Upper lobe of left lung (tissue), 6 donors: ENCODE measurements at regions not wholly inside any gene's neighbourhood (a gene's known extent, or its start where the extent isn't known, plus 50 kb on each side); places are given as distances from the start of the nearest gene placed in this dataset.

Experiments
- ATAC-seq, 2 donors: fragments of 200-7000 bp; cut with Tn5 transposase; one replicate each; pipeline ENCODE4 v1.9.1; 2022; ENCODE audit warnings: mild to moderate bottlenecking in 2 of 2, moderate library complexity in 2 of 2; ENCODE audit not compliant: low FRiP score in 2 of 2
- DNase-seq, 2 donors: peaks; one replicate each; pipeline ENCODE4 v3.0.0-alpha.2; 2019 to 2020
- H3K27ac ChIP-seq, 4 donors: fragments of 200-600 bp; sonication (generic); one replicate each; pipeline ENCODE4 v1.5.1; 2016 to 2019
- H3K27me3 ChIP-seq, 4 donors: fragments of 200-600 bp; sonication (generic); one replicate each; pipeline ENCODE4 v1.5.1; 2017 to 2019
- H3K36me3 ChIP-seq, 4 donors: fragments of 200-600 bp; sonication (generic); one replicate each; pipeline ENCODE4 v1.5.1; 2016 to 2019
- H3K4me1 ChIP-seq, 4 donors: fragments of 200-600 bp; sonication (generic); one replicate each; pipeline ENCODE4 v1.5.1; 2018 to 2019
- H3K4me3 ChIP-seq, 4 donors: fragments of 200-600 bp; sonication (generic); one replicate each; pipeline ENCODE4 v1.5.1; 2017 to 2019; ENCODE audit warnings: mild to moderate bottlenecking in 2 of 4, moderate library complexity in 1 of 4
- H3K9me3 ChIP-seq, 4 donors: fragments of 200-600 bp; sonication (generic); one replicate each; pipeline ENCODE4 v1.5.1; 2018 to 2019
- EP300 ChIP-seq, 4 donors: sonication (generic); formaldehyde crosslinking; IDR thresholded peaks; one replicate each; pipeline ENCODE4 v1.5.1; 2017; ENCODE audit warnings: antibody characterized with exemption in 4 of 4, control low read depth in 2 of 4
- POLR2A ChIP-seq, 4 donors: fragments of 450-650 bp; IDR thresholded peaks; one replicate each; pipeline ENCODE4 v1.5.1; 2016 to 2017; ENCODE audit warnings: antibody characterized with exemption in 4 of 4, mild to moderate bottlenecking in 2 of 4
- POLR2AphosphoS5 ChIP-seq, 2 donors: sonication (generic); formaldehyde crosslinking; IDR thresholded peaks; one replicate each; pipeline ENCODE4 v1.5.1; 2017; ENCODE audit warnings: antibody characterized with exemption in 2 of 2
- WGBS, 2 donors: methylation state at CpG; one replicate each; pipeline ENCODE4 v1.1.5; 2017 to 2018; 5-methylcytosine and 5-hydroxymethylcytosine counted together
- small RNA-seq, 4 donors: library from RNA; depleted of rRNA; stranded (forward); fragments of <200 nt; gene quantifications; one replicate each; pipeline ENCODE3, GENCODE V24; 2016
- TF ChIP-seq, protein P1 (sequence below), 6 experiments: fragments of 450-650 bp in 4 of 6; fragments of 200-600 bp in 2 of 6; sonication (generic) in 2 of 6; IDR thresholded peaks; one replicate each; pipeline ENCODE4 v1.5.1; 2016 to 2019; ENCODE audit warnings: antibody characterized with exemption in 6 of 6
- donor health status: DM: no; HTN: no; CAD: no; lungs with moderate emphysema.
- donor health status: DM: no; HTN: yes; CAD: no; lungs with severe emphysema.

GRCh38 chr12:75564852-75565251, 53.4 kb upstream of the KRR1 start:
- Histone ChIP-seq H3K36me3 (no peaks in the 10 kb centered on the region), H3K27ac (no peak overlapping the region), H3K9me3 (no peaks in the 10 kb centered on the region), H3K27me3 (no peaks in the 10 kb centered on the region), H3K4me1 (no peaks in the 10 kb centered on the region), H3K4me3 (no peak overlapping the region)
- 64 to 78% methylated on average over 4 of the region's 4 CpGs for WGBS, 2 donors
- TF ChIP-seq EP300 (IDR thresholded peaks at IDR 0.05) (no peak), POLR2AphosphoS5 (IDR thresholded peaks at IDR 0.05) (no peak)
- TF ChIP-seq, protein P1, sequence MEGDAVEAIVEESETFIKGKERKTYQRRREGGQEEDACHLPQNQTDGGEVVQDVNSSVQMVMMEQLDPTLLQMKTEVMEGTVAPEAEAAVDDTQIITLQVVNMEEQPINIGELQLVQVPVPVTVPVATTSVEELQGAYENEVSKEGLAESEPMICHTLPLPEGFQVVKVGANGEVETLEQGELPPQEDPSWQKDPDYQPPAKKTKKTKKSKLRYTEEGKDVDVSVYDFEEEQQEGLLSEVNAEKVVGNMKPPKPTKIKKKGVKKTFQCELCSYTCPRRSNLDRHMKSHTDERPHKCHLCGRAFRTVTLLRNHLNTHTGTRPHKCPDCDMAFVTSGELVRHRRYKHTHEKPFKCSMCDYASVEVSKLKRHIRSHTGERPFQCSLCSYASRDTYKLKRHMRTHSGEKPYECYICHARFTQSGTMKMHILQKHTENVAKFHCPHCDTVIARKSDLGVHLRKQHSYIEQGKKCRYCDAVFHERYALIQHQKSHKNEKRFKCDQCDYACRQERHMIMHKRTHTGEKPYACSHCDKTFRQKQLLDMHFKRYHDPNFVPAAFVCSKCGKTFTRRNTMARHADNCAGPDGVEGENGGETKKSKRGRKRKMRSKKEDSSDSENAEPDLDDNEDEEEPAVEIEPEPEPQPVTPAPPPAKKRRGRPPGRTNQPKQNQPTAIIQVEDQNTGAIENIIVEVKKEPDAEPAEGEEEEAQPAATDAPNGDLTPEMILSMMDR (IDR thresholded peaks at IDR 0.05): no peak
- no peak for DNase-seq
- ATAC-seq: no peak

- Histone ChIP-seq H3K27me3 (no peaks in the 10 kb centered on the region), H3K27ac (no peak overlapping the region), H3K36me3 (no peaks in the 10 kb centered on the region), H3K9me3 (no peaks in the 10 kb centered on the region), H3K4me1 (no peaks in the 10 kb centered on the region), H3K4me3 (no peak overlapping the region)
- DNase-seq (no peak), ATAC-seq (no peak)
- 53 to 56% methylated on average over 2 of the region's 2 CpGs for WGBS, 2 donors
- TF ChIP-seq EP300 (IDR thresholded peaks at IDR 0.05) (no peak), POLR2A (IDR thresholded peaks at IDR 0.05) (no peak), POLR2AphosphoS5 (IDR thresholded peaks at IDR 0.05) (no peak)
- TF ChIP-seq, protein P1 (IDR thresholded peaks at IDR 0.05): no peak
Measured at GRCh38 chr12:75564398-75564797, 53.0 kb upstream of the KRR1 start.

DNA sequence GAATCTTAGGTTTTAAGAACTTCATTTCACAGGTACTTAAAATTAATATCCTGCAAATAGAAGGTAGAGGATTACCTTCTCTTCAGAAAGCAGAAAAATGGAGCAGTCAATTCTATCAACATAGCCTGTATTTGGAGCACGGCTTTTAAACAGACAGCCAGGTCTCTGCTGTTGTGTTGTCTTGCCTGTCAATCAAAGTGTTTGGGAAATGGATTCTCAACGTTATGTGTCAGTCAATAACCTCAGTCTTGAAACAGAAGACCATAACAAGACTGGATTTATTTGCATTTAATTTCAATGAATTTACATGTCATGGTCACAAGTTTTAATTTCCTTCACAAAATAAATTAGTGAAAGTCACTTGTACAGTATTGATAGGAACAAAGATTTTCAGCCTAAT, 51.9 kb upstream of the KRR1 start:
- Histone ChIP-seq H3K27me3 (no peaks in the 10 kb centered on the region), H3K36me3 (no peaks in the 10 kb centered on the region), H3K4me1 (no peaks in the 10 kb centered on the region), H3K27ac (no peak overlapping the region), H3K4me3 (no peak overlapping the region), H3K9me3 (no peaks in the 10 kb centered on the region)
- DNase-seq: no peak
- no peak for ATAC-seq
- WGBS, 2 donors: 77 to 86% methylated on average over 2 of the region's 2 CpGs
- TF ChIP-seq, protein P1 (IDR thresholded peaks at IDR 0.05): no peak
- TF ChIP-seq POLR2A (IDR thresholded peaks at IDR 0.05) (no peak), POLR2AphosphoS5 (IDR thresholded peaks at IDR 0.05) (no peak), EP300 (IDR thresholded peaks at IDR 0.05) (no peak)

DNA sequence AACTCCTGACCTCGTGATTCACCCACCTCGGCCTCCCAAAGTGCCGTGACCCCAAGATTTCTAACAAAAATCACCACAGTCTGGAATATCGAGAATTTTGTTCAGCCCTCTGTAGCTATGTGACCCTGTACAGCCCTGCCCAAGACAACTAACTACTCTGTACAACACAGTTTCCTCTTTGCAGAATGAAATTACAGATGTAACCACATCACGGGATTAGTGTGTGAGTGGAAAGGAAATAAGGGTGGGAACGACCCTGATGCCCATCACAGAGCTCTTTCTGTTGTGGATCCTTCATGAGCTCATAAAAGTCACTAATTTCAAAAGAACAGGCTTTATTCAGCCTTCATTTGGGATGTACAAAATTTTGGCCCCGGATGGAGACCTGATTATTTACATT, 50.5 kb upstream of the KRR1 start:
- no peaks in the 10 kb centered on the region for H3K27me3 ChIP-seq
- H3K27ac ChIP-seq: no peak overlapping the region
- ATAC-seq: no peak
- no peak for TF ChIP-seq EP300 (IDR thresholded peaks at IDR 0.05)
- TF ChIP-seq POLR2A (IDR thresholded peaks at IDR 0.05): no peak
- TF ChIP-seq, protein P1 (IDR thresholded peaks at IDR 0.05): no peak
- no peak for TF ChIP-seq POLR2AphosphoS5 (IDR thresholded peaks at IDR 0.05)
- 73 to 77% methylated on average over 7 of the region's 7 CpGs for WGBS, 2 donors
- no peaks in the 10 kb centered on the region for H3K4me1 ChIP-seq
- no peak overlapping the region for H3K4me3 ChIP-seq
- no peak for DNase-seq
- no peaks in the 10 kb centered on the region for H3K36me3 ChIP-seq
- H3K9me3 ChIP-seq: no peaks in the 10 kb centered on the region

Small RNA genes lying in the stretch of these regions (small RNA-seq; reads per million reads assigned to genes)
- gene AC011611.1 (0 reads per million in 4 donors), gene AC011611.6 (0 reads per million in 4 donors), gene RF00156 (0 reads per million in 4 donors), gene RN7SL734P (0 reads per million in 4 donors)
